Stimulated activated naive CD8-positive, alpha-beta T cell treated with anti-CD3 and anti-CD28 coated beads, Interleukin-15, Interleukin-2, amounts not matched to agents 100 U/mL and 50 U/mL, for 24 hours (primary cell): ENCODE measurements at regions not wholly inside any gene's neighbourhood (a gene's known extent, or its start where the extent isn't known, plus 50 kb on each side); places are given as distances from the start of the nearest gene placed in this dataset.

Experiments
- ATAC-seq: fragments of 150-1000 bp; cut with Tn5 transposase; one replicate; pipeline ENCODE4 v1.10.0; 2021
- DNase-seq: peaks from one replicate; pipeline ENCODE4 v3.0.0; 2021

GRCh38 chr7:18153183-18153748 lies 125.6 kb upstream of the PRPS1L1 start:
- DNase-seq, result no peak
- ATAC-seq, result no peak

GRCh38 chr7:18154726-18155125 lies 127.1 kb upstream of the PRPS1L1 start:
- DNase-seq, result no peak
- no peak for ATAC-seq

- no peak for DNase-seq
- ATAC-seq, result no peak
These were observed 129.6 kb upstream of the PRPS1L1 start for GRCh38 chr7:18157233-18157632.

- ATAC-seq (no peak), DNase-seq (no peak)
These were observed 135.0 kb upstream of the PRPS1L1 start for GRCh38 chr7:18162657-18163056.

GRCh38 chr7:18163091-18163490 lies 135.4 kb upstream of the PRPS1L1 start:
- DNase-seq, result no peak
- ATAC-seq, result no peak

GRCh38 chr7:18165166-18165565 lies 137.5 kb upstream of the PRPS1L1 start:
- ATAC-seq (no peak), DNase-seq (no peak)

- ATAC-seq, result no peak
- no peak for DNase-seq
These were observed 138.4 kb upstream of the PRPS1L1 start for GRCh38 chr7:18166002-18166401.

- ATAC-seq (no peak), DNase-seq (no peak)
These were observed 140.2 kb upstream of the PRPS1L1 start for GRCh38 chr7:18167815-18168214.

- no peak for ATAC-seq
- no peak for DNase-seq
These were observed 147.3 kb upstream of the PRPS1L1 start for GRCh38 chr7:18174996-18175395.

- no peak for ATAC-seq
These were observed 148.3 kb upstream of the PRPS1L1 start for GRCh38 chr7:18175801-18176450.

GRCh38 chr7:18177129-18177814 lies 149.6 kb upstream of the PRPS1L1 start:
- DNase-seq, result no peak
- no peak for ATAC-seq

More at GRCh38 chr7:18175801-18176450, 148.3 kb upstream of the PRPS1L1 start:
- DNase-seq, result no peak

GRCh38 chr7:18177815-18178660 lies 150.4 kb upstream of the PRPS1L1 start:
- peak; percentile 57 for ATAC-seq

GRCh38 chr7:18179093-18179492 lies 151.4 kb upstream of the PRPS1L1 start:
- DNase-seq (no peak), ATAC-seq (no peak)

More at GRCh38 chr7:18177815-18178660, 150.4 kb upstream of the PRPS1L1 start:
- no peak for DNase-seq

GRCh38 chr7:18180685-18181084 lies 153.0 kb upstream of the PRPS1L1 start:
- DNase-seq, result no peak
- no peak for ATAC-seq

GRCh38 chr7:18189500-18190126 lies 162.0 kb upstream of the PRPS1L1 start:
- no peak for ATAC-seq
- no peak for DNase-seq

GRCh38 chr7:18191341-18191740 lies 163.7 kb upstream of the PRPS1L1 start:
- DNase-seq (no peak), ATAC-seq (no peak)

- DNase-seq, result no peak
- ATAC-seq, result no peak
These were observed 164.4 kb upstream of the PRPS1L1 start for GRCh38 chr7:18191862-18192625.

GRCh38 chr7:18194616-18195015 lies 167.0 kb upstream of the PRPS1L1 start:
- ATAC-seq, result no peak

GRCh38 chr7:18196638-18197037 lies 169.0 kb upstream of the PRPS1L1 start:
- DNase-seq, result no peak

More at GRCh38 chr7:18194616-18195015, 167.0 kb upstream of the PRPS1L1 start:
- DNase-seq, result no peak

GRCh38 chr7:18198868-18199267 lies 171.2 kb upstream of the PRPS1L1 start:
- DNase-seq, result no peak
- no peak for ATAC-seq

More at GRCh38 chr7:18196638-18197037, 169.0 kb upstream of the PRPS1L1 start:
- no peak for ATAC-seq

GRCh38 chr7:18200266-18200665 lies 172.6 kb upstream of the PRPS1L1 start:
- no peak for ATAC-seq
- DNase-seq, result no peak
